HG03457 (cell line): ENCODE measurements at regions not wholly inside any gene's neighbourhood (a gene's known extent, or its start where the extent isn't known, plus 50 kb on each side); places are given as distances from the start of the nearest gene placed in this dataset.

Experiments used
- ATAC-seq: cut with Tn5 transposase; IDR thresholded peaks from one replicate; pipeline ENCODE4 v1.9.1; 2021; ENCODE audit warnings: moderate number of reproducible peaks; ENCODE audit not compliant: unreplicated experiment

- no peak for ATAC-seq
These were observed 74.0 kb downstream of the CMPK2 start for GRCh38 chr2:6791682-6792081.

- no peak for ATAC-seq
These were observed 72.8 kb downstream of the CMPK2 start for GRCh38 chr2:6792883-6793282.

DNA sequence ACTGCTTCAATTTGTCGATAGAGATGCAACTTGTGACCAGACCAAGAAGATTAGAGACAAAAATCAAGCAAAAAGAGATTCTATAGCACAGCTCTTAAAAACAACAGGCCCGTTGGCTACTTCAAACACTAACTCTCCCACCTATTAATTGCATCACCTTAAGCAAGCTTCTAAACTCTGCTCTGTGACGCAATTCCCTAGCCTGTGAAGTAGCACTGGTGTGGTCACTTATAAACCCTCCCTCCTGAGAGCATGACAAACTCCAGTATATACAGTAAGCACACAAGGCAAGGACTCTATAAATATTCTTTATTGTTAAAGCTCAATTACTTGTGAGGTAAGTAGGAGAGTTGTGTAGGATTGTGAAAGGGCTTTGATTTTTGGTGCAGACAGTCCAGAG is 72.3 kb downstream of the CMPK2 start:
- no peak for ATAC-seq

- ATAC-seq = no peak
These were observed 71.8 kb downstream of the CMPK2 start for GRCh38 chr2:6793913-6794312.

GRCh38 chr2:6794448-6794847 is 71.3 kb downstream of the CMPK2 start:
- no peak for ATAC-seq
